Dendritic cell treated with granulocyte-macrophage colony-stimulating factor and Interleukin-4, amounts not matched to agents 40 ng/mL and 50 ng/mL, for 4 days (primary cell): ENCODE measurements at regions not wholly inside any gene's neighbourhood (a gene's known extent, or its start where the extent isn't known, plus 50 kb on each side); places are given as distances from the start of the nearest gene placed in this dataset.

ENCODE experiments used
- H3K27ac Mint-ChIP-seq: one replicate; pipeline ENCODE4 v1.8.0; 2022; ENCODE audit warnings: mild to moderate bottlenecking, mixed read lengths
- H3K27me3 Mint-ChIP-seq: one replicate; pipeline ENCODE4 v1.8.0; 2022; ENCODE audit warnings: mild to moderate bottlenecking, mixed read lengths
- H3K36me3 Mint-ChIP-seq: one replicate; pipeline ENCODE4 v1.8.0; 2022; ENCODE audit warnings: low read depth, mixed read lengths
- H3K4me1 Mint-ChIP-seq: one replicate; pipeline ENCODE4 v1.8.0; 2022; ENCODE audit warnings: low read depth, mixed read lengths
- H3K4me3 Mint-ChIP-seq: one replicate; pipeline ENCODE4 v1.8.0; 2022; ENCODE audit warnings: mild to moderate bottlenecking, moderate library complexity, mixed read lengths
- H3K9me3 Mint-ChIP-seq: one replicate; pipeline ENCODE4 v1.8.0; 2022; ENCODE audit warnings: mixed read lengths
- intact Hi-C: fragments of 100-400 bp; cut with micrococcal nuclease; formaldehyde crosslinking; loops from one replicate; pipeline ENCODE4 v1.15.0; 2022

- Mint-ChIP-seq H3K4me3 (no peak overlapping the region), H3K4me1 (no peaks in the 10 kb centered on the region), H3K27ac (no peak overlapping the region), H3K36me3 (no peaks in the 10 kb centered on the region), H3K9me3 (no peaks in the 10 kb centered on the region), H3K27me3 (no peaks in the 10 kb centered on the region)
- intact Hi-C loops, result no loop called here
Observed at GRCh38 chr5:8258801-8259200, 389.9 kb downstream of the MTRR start.

DNA sequence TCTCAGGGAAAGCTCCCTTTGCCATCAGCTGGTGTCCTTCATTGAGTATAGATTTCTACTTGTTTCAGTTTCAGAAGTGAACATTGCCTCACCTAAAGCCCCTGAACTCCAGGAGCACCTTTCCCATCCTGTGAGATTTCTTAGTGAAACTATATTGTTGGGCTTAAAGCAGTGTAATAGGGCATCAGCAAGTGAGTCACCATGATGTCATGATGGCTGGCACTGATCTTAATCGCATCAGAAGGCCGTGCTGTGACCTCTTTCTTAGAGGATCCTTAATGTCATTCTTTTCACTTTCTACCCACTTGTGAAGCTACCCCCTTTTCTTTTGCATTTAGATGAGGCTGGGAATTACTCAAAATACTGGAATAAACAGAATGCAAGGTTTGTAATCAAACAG lies 401.3 kb downstream of the MTRR start:
- H3K9me3 Mint-ChIP-seq, result peaks cover 17% of the 10 kb centered on the region
- H3K4me1 Mint-ChIP-seq, result no peaks in the 10 kb centered on the region
- no peaks in the 10 kb centered on the region for H3K36me3 Mint-ChIP-seq
- intact Hi-C loops, result no loop called here
- no peaks in the 10 kb centered on the region for H3K27me3 Mint-ChIP-seq
- H3K4me3 Mint-ChIP-seq, result no peak overlapping the region
- no peak overlapping the region for H3K27ac Mint-ChIP-seq

DNA sequence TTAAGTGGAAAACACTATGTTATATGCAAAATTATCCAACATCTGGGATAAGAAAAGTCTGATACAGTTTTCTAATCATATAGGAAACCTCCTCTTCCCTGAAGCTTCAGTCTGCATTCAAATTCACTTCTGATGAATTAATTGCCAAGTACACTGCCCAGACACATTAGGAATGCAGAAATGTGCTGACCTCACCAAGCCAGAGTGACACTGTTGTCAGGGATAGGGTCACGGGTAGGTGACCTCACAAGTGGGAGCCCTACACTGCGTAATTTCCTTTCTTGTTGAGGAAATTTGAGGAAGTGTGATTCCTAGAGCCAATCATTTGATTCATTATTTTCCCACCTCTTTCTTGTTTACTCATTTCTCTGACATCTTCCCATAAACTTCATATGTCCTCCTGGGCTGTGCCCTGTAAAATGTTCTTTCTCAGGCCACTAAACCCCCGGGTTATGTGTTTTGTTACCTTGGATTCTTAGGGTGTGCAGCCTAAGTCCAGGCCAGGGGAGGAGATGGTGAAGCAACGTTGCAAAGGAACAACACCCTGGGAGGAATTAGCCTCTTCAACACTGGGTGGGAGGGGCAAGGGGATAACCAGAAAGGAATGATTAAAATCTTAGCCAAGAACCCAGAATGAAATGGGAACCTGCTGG lies 411.9 kb downstream of the MTRR start:
- intact Hi-C loops, result no loop called here
- Mint-ChIP-seq H3K27me3 (no peaks in the 10 kb centered on the region), H3K4me1 (no peaks in the 10 kb centered on the region), H3K4me3 (no peak overlapping the region), H3K9me3 (peaks cover 8% of the 10 kb centered on the region), H3K36me3 (no peaks in the 10 kb centered on the region), H3K27ac (no peak overlapping the region)

DNA sequence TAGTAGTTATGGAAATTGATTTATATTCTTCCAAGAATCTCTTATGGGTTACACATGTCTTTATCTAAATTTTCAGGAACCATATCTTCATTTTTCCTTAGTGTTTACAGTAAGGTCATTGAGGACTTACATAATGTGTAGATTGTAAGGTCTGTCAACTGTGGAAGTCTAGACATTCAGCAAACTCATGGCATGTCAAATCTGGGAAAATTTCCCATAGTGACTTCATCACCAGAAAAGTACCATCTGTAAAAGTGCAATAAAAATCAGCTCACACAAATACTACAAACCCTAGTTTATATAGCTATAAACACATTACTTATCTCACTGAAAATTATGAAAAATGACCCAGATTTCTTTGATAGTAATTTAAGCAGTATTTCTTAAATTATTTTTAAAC lies 419.4 kb downstream of the MTRR start:
- no peak overlapping the region for H3K4me3 Mint-ChIP-seq
- H3K27me3 Mint-ChIP-seq, result no peaks in the 10 kb centered on the region
- no peak overlapping the region for H3K27ac Mint-ChIP-seq
- no peaks in the 10 kb centered on the region for H3K9me3 Mint-ChIP-seq
- no peaks in the 10 kb centered on the region for H3K36me3 Mint-ChIP-seq
- no peaks in the 10 kb centered on the region for H3K4me1 Mint-ChIP-seq
- intact Hi-C loops, result no loop called here

DNA sequence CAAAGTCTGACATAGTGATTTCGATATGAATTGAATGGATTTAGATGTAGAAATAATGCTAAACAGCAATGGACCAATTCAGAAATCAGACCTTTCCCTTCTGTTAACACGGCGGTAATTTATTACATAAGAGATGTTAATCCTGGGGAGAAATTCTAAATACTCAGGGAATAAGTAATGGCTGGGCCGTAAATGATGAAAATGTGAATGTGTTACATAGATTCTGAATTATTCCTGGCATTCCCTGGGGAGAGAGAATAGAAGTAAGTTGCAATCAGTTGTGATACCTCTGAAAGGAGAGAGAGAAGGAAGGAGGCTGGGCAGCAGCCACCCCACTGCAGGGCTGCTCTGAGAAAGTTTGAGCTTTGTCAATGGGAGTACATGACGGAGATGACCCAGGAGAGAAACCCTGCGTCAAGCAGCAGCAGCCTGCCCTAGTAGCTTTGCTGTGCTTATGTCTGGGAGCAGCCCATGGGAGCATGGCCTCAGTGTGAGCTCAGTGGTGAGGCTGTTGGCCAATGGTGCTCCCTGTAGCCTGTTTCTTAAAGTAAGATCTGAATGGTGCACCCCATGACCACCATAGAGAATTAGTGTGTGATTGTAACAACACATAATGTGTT lies 420.1 kb downstream of the MTRR start:
- Mint-ChIP-seq H3K4me1 (no peaks in the 10 kb centered on the region), H3K9me3 (no peaks in the 10 kb centered on the region), H3K4me3 (no peak overlapping the region), H3K27ac (no peak overlapping the region), H3K27me3 (no peaks in the 10 kb centered on the region), H3K36me3 (no peaks in the 10 kb centered on the region)
- intact Hi-C loops, result no loop called here

DNA sequence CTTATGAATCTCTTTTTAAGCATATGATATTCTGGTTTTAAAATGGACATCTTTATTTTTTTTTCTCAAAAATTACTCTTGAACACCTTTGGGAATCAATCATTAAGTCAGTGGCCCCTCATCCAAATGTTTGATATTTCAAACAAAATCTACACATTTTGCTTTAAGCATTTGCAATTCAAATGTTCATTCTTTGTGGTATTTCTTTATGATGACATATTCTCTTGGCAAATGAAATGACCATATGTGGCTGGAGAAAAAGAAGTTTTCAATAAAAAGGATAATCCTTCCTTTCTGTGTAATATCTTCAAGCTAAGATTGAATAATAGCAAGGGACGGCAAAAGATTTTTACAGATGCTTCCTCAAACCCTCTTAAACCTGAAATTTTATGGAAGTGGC lies 420.8 kb downstream of the MTRR start:
- no peaks in the 10 kb centered on the region for H3K36me3 Mint-ChIP-seq
- no peaks in the 10 kb centered on the region for H3K27me3 Mint-ChIP-seq
- no peak overlapping the region for H3K27ac Mint-ChIP-seq
- no peaks in the 10 kb centered on the region for H3K4me1 Mint-ChIP-seq
- intact Hi-C loops, result no loop called here
- H3K9me3 Mint-ChIP-seq, result no peaks in the 10 kb centered on the region
- no peak overlapping the region for H3K4me3 Mint-ChIP-seq

- H3K27ac Mint-ChIP-seq, result no peak overlapping the region
- no peaks in the 10 kb centered on the region for H3K4me1 Mint-ChIP-seq
- H3K36me3 Mint-ChIP-seq, result no peaks in the 10 kb centered on the region
- intact Hi-C loops, result no loop called here
- no peaks in the 10 kb centered on the region for H3K9me3 Mint-ChIP-seq
- H3K4me3 Mint-ChIP-seq, result no peak overlapping the region
- no peaks in the 10 kb centered on the region for H3K27me3 Mint-ChIP-seq
Observed at GRCh38 chr5:8290721-8291120, 421.8 kb downstream of the MTRR start.

DNA sequence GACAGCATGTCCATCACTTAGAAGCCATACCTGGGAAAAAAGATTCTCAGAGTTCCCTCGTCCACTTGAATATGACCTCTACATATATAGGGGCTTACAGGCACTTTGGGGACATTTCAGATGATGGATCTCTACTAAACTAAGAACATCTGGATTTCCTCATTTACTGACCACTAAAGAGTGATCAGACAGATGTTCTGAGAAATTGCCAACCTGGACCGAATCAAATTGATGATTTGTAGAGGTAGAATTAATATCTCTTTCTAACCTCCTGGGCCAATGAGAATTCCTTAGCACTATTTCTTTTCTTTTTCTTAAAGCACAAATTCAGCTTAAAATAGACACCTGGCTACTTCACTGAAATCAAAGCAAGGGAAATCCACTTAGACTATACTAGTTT lies 422.7 kb downstream of the MTRR start:
- no peak overlapping the region for H3K27ac Mint-ChIP-seq
- intact Hi-C loops, result no loop called here
- H3K9me3 Mint-ChIP-seq, result no peaks in the 10 kb centered on the region
- no peaks in the 10 kb centered on the region for H3K27me3 Mint-ChIP-seq
- no peaks in the 10 kb centered on the region for H3K4me1 Mint-ChIP-seq
- no peak overlapping the region for H3K4me3 Mint-ChIP-seq
- H3K36me3 Mint-ChIP-seq, result no peaks in the 10 kb centered on the region

DNA sequence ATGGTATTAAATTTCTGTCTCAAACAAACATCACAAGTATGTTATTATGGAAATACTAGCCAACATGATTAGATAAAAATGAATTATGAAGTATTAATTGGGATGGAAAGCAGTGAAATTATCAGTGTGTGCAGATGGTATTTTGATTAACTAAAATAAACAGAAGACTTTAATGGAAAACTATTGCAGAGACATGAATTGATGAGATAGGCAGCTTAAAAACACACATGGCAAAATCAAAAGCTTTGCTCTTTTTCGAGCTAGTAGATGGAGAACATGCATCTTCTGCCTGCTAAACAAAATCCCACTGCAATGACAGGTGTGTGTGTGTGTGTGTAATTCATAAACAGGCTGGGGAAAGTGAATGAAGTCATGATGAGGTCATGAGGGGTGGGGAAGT lies 426.2 kb downstream of the MTRR start:
- no peaks in the 10 kb centered on the region for H3K36me3 Mint-ChIP-seq
- H3K27me3 Mint-ChIP-seq, result no peaks in the 10 kb centered on the region
- H3K27ac Mint-ChIP-seq, result no peak overlapping the region

DNA sequence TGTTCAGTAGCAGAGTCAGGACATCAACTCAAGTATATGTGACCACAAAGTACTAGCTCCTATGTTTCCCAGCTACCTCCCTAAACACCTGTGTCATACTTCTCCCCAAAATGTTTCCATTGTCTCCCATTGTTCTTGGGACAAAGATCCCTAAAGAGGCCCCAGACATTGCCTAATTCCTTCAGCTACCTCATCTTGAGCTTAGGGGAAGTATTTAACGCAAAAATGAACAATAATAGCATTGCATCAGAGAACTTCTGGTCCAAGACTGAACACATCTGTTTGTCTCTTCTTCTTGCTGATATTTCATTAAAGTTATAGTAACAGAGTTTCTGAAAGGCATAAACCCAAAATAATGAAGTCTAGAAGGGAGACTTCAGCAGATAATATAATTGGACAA lies 430.8 kb downstream of the MTRR start:
- H3K27ac Mint-ChIP-seq, result no peak overlapping the region
- H3K9me3 Mint-ChIP-seq, result no peaks in the 10 kb centered on the region
- no peaks in the 10 kb centered on the region for H3K36me3 Mint-ChIP-seq
- H3K4me3 Mint-ChIP-seq, result no peak overlapping the region
- no peaks in the 10 kb centered on the region for H3K4me1 Mint-ChIP-seq
- no peaks in the 10 kb centered on the region for H3K27me3 Mint-ChIP-seq
- intact Hi-C loops, result no loop called here

More for the DNA sequence above, 426.2 kb downstream of the MTRR start:
- intact Hi-C loops, result no loop called here
- Mint-ChIP-seq H3K4me3 (no peak overlapping the region), H3K4me1 (no peaks in the 10 kb centered on the region), H3K9me3 (no peaks in the 10 kb centered on the region)

DNA sequence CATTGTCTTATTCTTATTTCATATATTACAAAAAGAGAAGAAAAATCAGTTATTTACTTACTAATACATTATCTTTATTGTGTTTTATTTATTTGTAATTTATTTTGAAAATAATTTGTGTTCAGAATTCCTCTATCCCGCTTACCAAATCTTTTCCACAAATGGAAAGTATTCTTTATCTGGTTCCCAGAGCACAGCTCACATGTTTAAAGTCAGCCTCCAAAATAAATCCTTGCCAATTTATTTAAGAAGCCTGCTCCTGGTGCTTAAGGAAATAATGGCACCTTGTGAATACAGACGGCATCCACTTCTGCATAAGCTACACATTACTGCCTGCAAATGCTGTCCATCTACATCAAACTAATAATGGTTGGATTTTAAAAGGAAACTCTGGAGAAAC lies 435.4 kb downstream of the MTRR start:
- Mint-ChIP-seq H3K36me3 (no peaks in the 10 kb centered on the region), H3K27me3 (no peaks in the 10 kb centered on the region), H3K4me3 (no peak overlapping the region), H3K27ac (no peak overlapping the region), H3K4me1 (no peaks in the 10 kb centered on the region), H3K9me3 (peaks cover 29% of the 10 kb centered on the region)
- intact Hi-C loops, result no loop called here

- Mint-ChIP-seq H3K9me3 (peaks cover 48% of the 10 kb centered on the region), H3K4me3 (no peak overlapping the region), H3K4me1 (no peaks in the 10 kb centered on the region), H3K36me3 (no peaks in the 10 kb centered on the region), H3K27me3 (no peaks in the 10 kb centered on the region), H3K27ac (no peak overlapping the region)
- intact Hi-C loops, result no loop called here
Observed at GRCh38 chr5:8306288-8306896, 437.4 kb downstream of the MTRR start.

DNA sequence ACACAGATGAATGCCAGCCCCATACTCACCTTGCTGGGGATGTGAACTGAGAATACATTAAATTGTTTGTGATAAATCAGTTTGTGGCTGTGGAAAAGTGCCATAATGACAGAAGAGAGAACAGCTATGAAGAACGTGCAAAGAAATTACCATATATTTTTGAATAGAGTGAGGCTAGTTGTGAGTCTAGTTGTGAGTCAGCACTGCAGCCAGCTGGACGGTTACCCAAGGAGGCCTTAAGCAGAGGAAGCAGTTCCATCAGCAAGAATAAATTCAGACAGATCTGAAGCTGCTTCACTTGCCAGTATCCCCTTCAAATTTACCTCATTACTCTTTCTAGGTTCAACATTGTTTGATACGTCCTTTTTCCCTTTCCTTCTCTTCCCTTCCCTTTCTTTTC lies 446.0 kb downstream of the MTRR start:
- no peaks in the 10 kb centered on the region for H3K4me1 Mint-ChIP-seq
- no peaks in the 10 kb centered on the region for H3K27me3 Mint-ChIP-seq
- H3K36me3 Mint-ChIP-seq, result no peaks in the 10 kb centered on the region
- peaks cover 28% of the 10 kb centered on the region for H3K9me3 Mint-ChIP-seq
- H3K27ac Mint-ChIP-seq, result no peak overlapping the region
- intact Hi-C loops, result no loop called here
- no peak overlapping the region for H3K4me3 Mint-ChIP-seq

DNA sequence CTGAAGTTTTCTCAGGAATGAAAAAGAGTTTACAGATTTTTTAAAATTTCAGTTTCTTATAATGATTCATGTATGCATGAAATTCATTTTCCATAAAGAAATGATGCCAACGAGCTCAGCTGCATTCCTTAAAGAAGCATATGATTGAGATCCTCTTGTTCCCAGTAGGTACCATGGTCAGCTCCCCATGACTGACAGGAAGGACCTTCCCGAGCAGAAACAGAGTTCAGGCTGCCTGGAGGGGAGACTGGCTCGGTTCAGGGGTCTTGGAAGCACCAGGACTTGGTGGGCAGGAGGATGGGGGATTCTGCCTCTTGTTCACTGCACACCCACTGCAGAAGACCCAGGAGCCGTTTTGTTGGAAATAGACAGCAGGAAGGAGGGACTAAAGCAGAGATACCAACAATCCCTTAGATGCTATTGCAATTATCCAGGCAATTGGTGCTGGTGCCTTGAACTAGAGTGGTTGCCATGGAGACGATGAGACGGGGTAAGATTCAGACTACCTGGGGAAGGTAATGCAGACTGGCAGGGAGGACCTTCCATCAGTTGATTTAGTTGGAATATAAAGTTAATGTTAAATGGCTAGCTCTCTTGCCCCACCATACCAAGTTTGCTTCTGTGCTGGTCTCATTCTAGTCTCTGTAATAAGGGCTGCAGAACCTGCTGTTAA lies 447.8 kb downstream of the MTRR start:
- Mint-ChIP-seq H3K4me3 (no peak overlapping the region), H3K4me1 (no peaks in the 10 kb centered on the region), H3K9me3 (peaks cover 14% of the 10 kb centered on the region), H3K27ac (no peak overlapping the region), H3K36me3 (no peaks in the 10 kb centered on the region), H3K27me3 (no peaks in the 10 kb centered on the region)
- intact Hi-C loops, result no loop called here
